ENCODE measurements at regions not wholly inside any gene's neighbourhood (a gene's known extent, or its start where the extent isn't known, plus 50 kb on each side); places are given as distances from the start of the nearest gene placed in this dataset.

- no peak for TF ChIP-seq CTCF (IDR thresholded peaks at IDR 0.05; ENCODE audit: low read length)
- no peak for TF ChIP-seq EZH2 (IDR thresholded peaks at IDR 0.05; ENCODE audit: borderline replicate concordance, low read length)
Observed at GRCh38 chr14:53879747-53880146, 76.9 kb downstream of the BMP4 start.
